Neural progenitor cell (in vitro differentiated cells): ENCODE measurements at regions not wholly inside any gene's neighbourhood (a gene's known extent, or its start where the extent isn't known, plus 50 kb on each side); places are given as distances from the start of the nearest gene placed in this dataset.

Source experiments
- DNase-seq: peaks from one replicate; pipeline ENCODE4 v3.0.0-alpha.2; 2016; ENCODE audit warnings: low spot score
- H2AFZ ChIP-seq: fragments of 200-600 bp; sonication (generic); replicated peaks from 2 replicates; pipeline ENCODE4 v1.6.1; 2016; ENCODE audit warnings: antibody characterized with exemption
- H3F3A ChIP-seq: fragments of 200-600 bp; sonication (generic); 2 replicates; pipeline ENCODE4 v1.6.1; 2016; ENCODE audit warnings: antibody characterized with exemption, low read depth
- H3K27ac ChIP-seq: fragments of 200-600 bp; sonication (generic); 2 replicates; pipeline ENCODE4 v1.5.1; 2016; ENCODE audit warnings: mild to moderate bottlenecking
- H3K27me3 ChIP-seq: fragments of 200-600 bp; sonication (generic); 2 replicates; pipeline ENCODE4 v1.6.1; 2016; ENCODE audit warnings: mild to moderate bottlenecking, moderate library complexity
- H3K36me3 ChIP-seq: fragments of 200-600 bp; sonication (generic); 2 replicates; pipeline ENCODE4 v1.5.1; 2016
- H3K4me1 ChIP-seq: fragments of 200-600 bp; sonication (generic); 2 replicates; pipeline ENCODE4 v1.6.1; 2016; ENCODE audit warnings: mixed run types
- H3K4me2 ChIP-seq: fragments of 200-600 bp; sonication (generic); 2 replicates; pipeline ENCODE4 v1.6.1; 2016
- H3K4me3 ChIP-seq: fragments of 200-600 bp; sonication (generic); 2 replicates; pipeline ENCODE4 v1.5.1; 2016
- H3K79me2 ChIP-seq: fragments of 200-600 bp; sonication (generic); 2 replicates; pipeline ENCODE4 v1.6.1; 2016; ENCODE audit warnings: low read depth
- H3K9ac ChIP-seq: fragments of 200-600 bp; sonication (generic); 2 replicates; pipeline ENCODE4 v1.6.1; 2016
- H3K9me3 ChIP-seq: fragments of 200-600 bp; sonication (generic); 2 replicates; pipeline ENCODE4 v1.5.1; 2016; ENCODE audit warnings: low read depth
- H4K20me1 ChIP-seq: fragments of 200-600 bp; sonication (generic); 2 replicates; pipeline ENCODE4 v1.6.1; 2016; ENCODE audit warnings: low read depth
- H3K27ac Mint-ChIP-seq: 3 replicates; pipeline ENCODE4 v1.8.0; 2021; ENCODE audit warnings: mixed read lengths
- H3K27me3 Mint-ChIP-seq: 2 replicates; pipeline ENCODE4 v1.8.0; 2022; ENCODE audit warnings: low read depth, mild to moderate bottlenecking, inconsistent platforms, moderate library complexity, mixed read lengths; ENCODE audit not compliant: insufficient read depth
- H3K36me3 Mint-ChIP-seq: 3 replicates; pipeline ENCODE4 v1.8.0; 2021; ENCODE audit warnings: mixed read lengths
- H3K4me1 Mint-ChIP-seq: 3 replicates; pipeline ENCODE4 v1.8.0; 2021; ENCODE audit warnings: mixed read lengths
- H3K4me3 Mint-ChIP-seq: 3 replicates; pipeline ENCODE4 v1.8.0; 2021; ENCODE audit warnings: mild to moderate bottlenecking, moderate library complexity, mixed read lengths
- H3K9me3 Mint-ChIP-seq: 3 replicates; pipeline ENCODE4 v1.8.0; 2020; ENCODE audit warnings: mixed read lengths
- EZH2 ChIP-seq: fragments of 200-600 bp; sonication (generic); IDR thresholded peaks from 2 replicates; pipeline ENCODE4 v1.6.1; 2017; ENCODE audit warnings: antibody characterized with exemption, mild to moderate bottlenecking, moderate library complexity
- EZH2phosphoT487 ChIP-seq: fragments of 200-600 bp; sonication (generic); IDR thresholded peaks from 2 replicates; pipeline ENCODE4 v1.6.1; 2017; ENCODE audit warnings: antibody characterized with exemption
- TF ChIP-seq, protein P1 (sequence below): fragments of 200-600 bp; sonication (generic); IDR thresholded peaks from 2 replicates; pipeline ENCODE4 v1.5.1; 2017; ENCODE audit warnings: antibody characterized with exemption, mild to moderate bottlenecking

DNA sequence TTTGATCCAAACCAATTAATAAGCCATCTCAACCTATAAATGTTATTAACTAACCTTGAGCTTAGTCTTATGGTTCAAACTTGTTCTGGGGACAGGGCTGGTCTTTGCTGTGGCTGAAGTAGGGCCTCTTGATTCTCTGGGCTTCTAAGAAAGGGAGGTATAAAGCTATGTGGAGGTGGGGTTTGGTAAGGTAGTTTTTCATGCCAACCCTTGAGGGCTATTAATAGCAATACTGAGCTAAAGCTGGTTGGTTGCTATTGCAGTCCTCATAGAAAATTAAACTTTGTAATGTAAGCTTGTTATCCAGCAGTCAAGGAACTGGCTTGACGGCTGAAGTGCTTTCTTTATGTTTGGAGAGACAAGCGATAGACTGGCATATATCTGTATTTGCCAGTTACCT lies 112.1 kb downstream of the RND3 start:
- Mint-ChIP-seq H3K36me3 (no peaks in the 10 kb centered on the region), H3K4me3 (no peak overlapping the region), H3K27me3 (no peaks in the 10 kb centered on the region), H3K4me1 (peaks cover 15% of the 10 kb centered on the region), H3K9me3 (peaks cover 16% of the 10 kb centered on the region), H3K27ac (no peak overlapping the region)
- H3K27me3 ChIP-seq = no peaks in the 10 kb centered on the region
- DNase-seq = no peak
- H3K27ac ChIP-seq = no peak overlapping the region
- H3K4me2 ChIP-seq = no peak overlapping the region
- H3K4me1 ChIP-seq = peaks cover 3% of the 10 kb centered on the region
- no peak overlapping the region for H3K4me3 ChIP-seq
- no peaks in the 10 kb centered on the region for H3K36me3 ChIP-seq
- H2AFZ ChIP-seq = no peak overlapping the region
- no peaks in the 10 kb centered on the region for H3F3A ChIP-seq
- TF ChIP-seq EZH2 (no peak), EZH2phosphoT487 (no peak)
- TF ChIP-seq, protein P1, sequence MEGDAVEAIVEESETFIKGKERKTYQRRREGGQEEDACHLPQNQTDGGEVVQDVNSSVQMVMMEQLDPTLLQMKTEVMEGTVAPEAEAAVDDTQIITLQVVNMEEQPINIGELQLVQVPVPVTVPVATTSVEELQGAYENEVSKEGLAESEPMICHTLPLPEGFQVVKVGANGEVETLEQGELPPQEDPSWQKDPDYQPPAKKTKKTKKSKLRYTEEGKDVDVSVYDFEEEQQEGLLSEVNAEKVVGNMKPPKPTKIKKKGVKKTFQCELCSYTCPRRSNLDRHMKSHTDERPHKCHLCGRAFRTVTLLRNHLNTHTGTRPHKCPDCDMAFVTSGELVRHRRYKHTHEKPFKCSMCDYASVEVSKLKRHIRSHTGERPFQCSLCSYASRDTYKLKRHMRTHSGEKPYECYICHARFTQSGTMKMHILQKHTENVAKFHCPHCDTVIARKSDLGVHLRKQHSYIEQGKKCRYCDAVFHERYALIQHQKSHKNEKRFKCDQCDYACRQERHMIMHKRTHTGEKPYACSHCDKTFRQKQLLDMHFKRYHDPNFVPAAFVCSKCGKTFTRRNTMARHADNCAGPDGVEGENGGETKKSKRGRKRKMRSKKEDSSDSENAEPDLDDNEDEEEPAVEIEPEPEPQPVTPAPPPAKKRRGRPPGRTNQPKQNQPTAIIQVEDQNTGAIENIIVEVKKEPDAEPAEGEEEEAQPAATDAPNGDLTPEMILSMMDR = no peak
- no peaks in the 10 kb centered on the region for H4K20me1 ChIP-seq
- H3K79me2 ChIP-seq = no peaks in the 10 kb centered on the region
- no peak overlapping the region for H3K9ac ChIP-seq
- H3K9me3 ChIP-seq = peaks cover 6% of the 10 kb centered on the region

DNA sequence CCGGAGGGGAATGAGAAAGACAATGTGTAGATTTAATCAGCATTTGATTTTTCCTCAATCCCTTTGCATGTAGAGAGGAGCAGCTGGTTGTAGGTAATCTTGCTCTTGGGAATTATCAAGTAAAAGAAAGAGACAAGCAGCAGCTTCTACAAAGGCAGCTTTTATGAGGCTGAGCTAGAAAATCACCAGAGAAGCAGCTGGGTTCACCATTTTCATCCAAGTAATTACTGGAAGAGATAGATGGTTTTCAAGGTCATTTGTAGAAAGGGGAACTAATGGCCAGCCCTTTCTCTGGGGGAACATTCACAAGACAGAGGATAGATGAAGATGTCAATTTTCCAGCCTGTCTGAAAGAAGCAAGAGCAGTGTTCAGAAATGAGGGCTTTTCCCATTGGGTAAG lies 113.0 kb downstream of the RND3 start:
- H3K9me3 ChIP-seq = peaks cover 6% of the 10 kb centered on the region
- peaks cover 15% of the 10 kb centered on the region for H3K4me1 Mint-ChIP-seq
- H3K4me3 Mint-ChIP-seq = no peak overlapping the region
- H3K27ac ChIP-seq = no peak overlapping the region
- H3K27me3 ChIP-seq = no peaks in the 10 kb centered on the region
- no peaks in the 10 kb centered on the region for H3K27me3 Mint-ChIP-seq
- peaks cover 16% of the 10 kb centered on the region for H3K9me3 Mint-ChIP-seq
- H3K4me2 ChIP-seq = no peak overlapping the region
- TF ChIP-seq, protein P1 = no peak
- TF ChIP-seq EZH2 = no peak
- no peak for TF ChIP-seq EZH2phosphoT487
- peaks cover 3% of the 10 kb centered on the region for H3K4me1 ChIP-seq
- H3K4me3 ChIP-seq = no peak overlapping the region
- no peaks in the 10 kb centered on the region for H3K36me3 ChIP-seq
- H3K9ac ChIP-seq = no peak overlapping the region
- no peak for DNase-seq
- no peak overlapping the region for H3K27ac Mint-ChIP-seq
- no peaks in the 10 kb centered on the region for H3F3A ChIP-seq
- H2AFZ ChIP-seq = no peak overlapping the region
- no peaks in the 10 kb centered on the region for H4K20me1 ChIP-seq
- H3K79me2 ChIP-seq = no peaks in the 10 kb centered on the region
- no peaks in the 10 kb centered on the region for H3K36me3 Mint-ChIP-seq

DNA sequence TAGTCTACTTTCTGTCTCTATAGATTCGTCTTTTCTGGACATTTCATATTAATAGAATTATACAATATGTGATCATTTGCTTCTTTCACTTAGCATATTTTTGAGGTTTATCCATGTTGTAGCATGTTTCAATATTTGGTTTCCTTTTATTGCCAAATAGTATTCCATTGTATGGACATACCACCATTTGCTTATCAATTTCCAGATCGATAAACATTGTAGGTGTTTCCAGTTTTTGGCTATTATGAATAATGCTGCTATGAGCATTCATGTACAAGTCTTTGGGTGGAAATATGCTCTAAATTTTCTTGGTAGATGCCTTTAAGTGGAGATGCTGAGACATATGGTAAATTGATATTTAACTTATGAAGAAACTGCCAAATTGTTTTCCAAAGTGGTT lies 114.1 kb downstream of the RND3 start:
- H4K20me1 ChIP-seq = no peaks in the 10 kb centered on the region
- TF ChIP-seq EZH2 (no peak), EZH2phosphoT487 (no peak)
- TF ChIP-seq, protein P1 = no peak
- H3K27ac ChIP-seq = no peak overlapping the region
- H3F3A ChIP-seq = no peaks in the 10 kb centered on the region
- no peaks in the 10 kb centered on the region for H3K36me3 ChIP-seq
- H3K9ac ChIP-seq = no peak overlapping the region
- no peak for DNase-seq
- H3K9me3 Mint-ChIP-seq = peaks cover 14% of the 10 kb centered on the region
- no peaks in the 10 kb centered on the region for H3K36me3 Mint-ChIP-seq
- no peaks in the 10 kb centered on the region for H3K27me3 ChIP-seq
- peaks cover 15% of the 10 kb centered on the region for H3K4me1 Mint-ChIP-seq
- no peak overlapping the region for H3K4me3 Mint-ChIP-seq
- peaks cover 3% of the 10 kb centered on the region for H3K4me1 ChIP-seq
- H3K27ac Mint-ChIP-seq = no peak overlapping the region
- H3K9me3 ChIP-seq = peaks cover 6% of the 10 kb centered on the region
- H2AFZ ChIP-seq = no peak overlapping the region
- H3K79me2 ChIP-seq = no peaks in the 10 kb centered on the region
- no peaks in the 10 kb centered on the region for H3K27me3 Mint-ChIP-seq
- H3K4me2 ChIP-seq = no peak overlapping the region
- H3K4me3 ChIP-seq = no peak overlapping the region
